Breast epithelium (tissue), 3 donors: ENCODE measurements at regions not wholly inside any gene's neighbourhood (a gene's known extent, or its start where the extent isn't known, plus 50 kb on each side); places are given as distances from the start of the nearest gene placed in this dataset.

ENCODE experiments used
- CTCF ChIP-seq, 3 donors: fragments of 450-650 bp; IDR thresholded peaks; one replicate each; pipeline ENCODE4 v1.5.1; 2016 to 2017; ENCODE audit warnings: antibody characterized with exemption in 3 of 3, mild to moderate bottlenecking in 3 of 3, moderate library complexity in 3 of 3
- POLR2AphosphoS5 ChIP-seq, 3 donors: sonication (generic); formaldehyde crosslinking; IDR thresholded peaks; one replicate each; pipeline ENCODE4 v1.6.1; 2017; ENCODE audit warnings: antibody characterized with exemption in 3 of 3

DNA sequence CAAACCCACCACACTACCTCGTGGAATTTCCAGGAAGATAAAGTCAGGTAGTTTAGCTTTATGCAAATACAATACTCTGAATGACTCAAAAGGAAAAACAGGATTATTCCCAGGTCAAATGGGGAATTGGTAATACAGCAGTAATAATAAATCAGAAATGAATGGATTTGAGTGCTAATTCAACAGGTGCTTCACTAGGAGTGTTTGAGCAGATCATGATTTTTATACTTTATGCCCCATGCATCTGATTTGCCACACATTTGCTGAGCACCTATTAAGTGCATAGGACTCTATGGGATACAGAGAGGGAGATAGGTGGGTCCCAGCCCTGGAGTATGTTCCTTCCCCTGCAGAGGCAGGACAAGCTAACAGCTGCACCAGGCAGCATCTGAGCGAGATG lies 381.4 kb upstream of the PODXL start:
- TF ChIP-seq CTCF (IDR thresholded peaks at IDR 0.05), result no peak
- no peak for TF ChIP-seq POLR2AphosphoS5 (IDR thresholded peaks at IDR 0.05)
